Upper lobe of left lung (tissue), 4 donors: ENCODE measurements at regions not wholly inside any gene's neighbourhood (a gene's known extent, or its start where the extent isn't known, plus 50 kb on each side); places are given as distances from the start of the nearest gene placed in this dataset.

Experiments
- EP300 ChIP-seq, 4 donors: sonication (generic); formaldehyde crosslinking; IDR thresholded peaks; one replicate each; pipeline ENCODE4 v1.5.1; 2017; ENCODE audit warnings: antibody characterized with exemption in 4 of 4, control low read depth in 2 of 4
- POLR2A ChIP-seq, 4 donors: fragments of 450-650 bp; IDR thresholded peaks; one replicate each; pipeline ENCODE4 v1.5.1; 2016 to 2017; ENCODE audit warnings: antibody characterized with exemption in 4 of 4, mild to moderate bottlenecking in 2 of 4
- POLR2AphosphoS5 ChIP-seq, 2 donors: sonication (generic); formaldehyde crosslinking; IDR thresholded peaks; one replicate each; pipeline ENCODE4 v1.5.1; 2017; ENCODE audit warnings: antibody characterized with exemption in 2 of 2
- TF ChIP-seq, protein P1 (sequence below), 6 experiments: fragments of 450-650 bp in 4 of 6; fragments of 200-600 bp in 2 of 6; sonication (generic) in 2 of 6; IDR thresholded peaks; one replicate each; pipeline ENCODE4 v1.5.1; 2016 to 2019; ENCODE audit warnings: antibody characterized with exemption in 6 of 6

DNA sequence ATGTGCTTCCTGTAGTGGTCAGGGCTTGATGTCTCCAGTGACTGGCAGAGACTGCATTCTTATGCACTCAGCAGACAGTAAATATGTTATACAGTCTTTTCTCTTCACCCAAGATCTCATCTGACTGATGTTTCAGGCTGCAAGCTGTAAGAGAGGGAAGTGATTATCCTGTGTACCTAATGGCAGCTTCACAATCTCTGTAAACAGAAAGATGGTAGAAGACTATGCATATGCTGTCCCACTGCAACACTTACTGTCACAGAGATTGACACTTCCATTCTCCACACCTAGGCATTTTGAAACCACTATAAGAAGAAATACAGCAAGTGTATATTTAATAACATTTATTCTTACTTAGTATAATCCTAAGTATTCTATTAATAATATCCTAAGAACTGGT is 97.6 kb upstream of the ANXA1 start:
- TF ChIP-seq, protein P1, sequence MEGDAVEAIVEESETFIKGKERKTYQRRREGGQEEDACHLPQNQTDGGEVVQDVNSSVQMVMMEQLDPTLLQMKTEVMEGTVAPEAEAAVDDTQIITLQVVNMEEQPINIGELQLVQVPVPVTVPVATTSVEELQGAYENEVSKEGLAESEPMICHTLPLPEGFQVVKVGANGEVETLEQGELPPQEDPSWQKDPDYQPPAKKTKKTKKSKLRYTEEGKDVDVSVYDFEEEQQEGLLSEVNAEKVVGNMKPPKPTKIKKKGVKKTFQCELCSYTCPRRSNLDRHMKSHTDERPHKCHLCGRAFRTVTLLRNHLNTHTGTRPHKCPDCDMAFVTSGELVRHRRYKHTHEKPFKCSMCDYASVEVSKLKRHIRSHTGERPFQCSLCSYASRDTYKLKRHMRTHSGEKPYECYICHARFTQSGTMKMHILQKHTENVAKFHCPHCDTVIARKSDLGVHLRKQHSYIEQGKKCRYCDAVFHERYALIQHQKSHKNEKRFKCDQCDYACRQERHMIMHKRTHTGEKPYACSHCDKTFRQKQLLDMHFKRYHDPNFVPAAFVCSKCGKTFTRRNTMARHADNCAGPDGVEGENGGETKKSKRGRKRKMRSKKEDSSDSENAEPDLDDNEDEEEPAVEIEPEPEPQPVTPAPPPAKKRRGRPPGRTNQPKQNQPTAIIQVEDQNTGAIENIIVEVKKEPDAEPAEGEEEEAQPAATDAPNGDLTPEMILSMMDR (IDR thresholded peaks at IDR 0.05) = no peak
- TF ChIP-seq POLR2A (IDR thresholded peaks at IDR 0.05) (no peak), EP300 (IDR thresholded peaks at IDR 0.05) (no peak), POLR2AphosphoS5 (IDR thresholded peaks at IDR 0.05) (no peak)
